Ureter (tissue), 1 donor: ENCODE measurements at regions not wholly inside any gene's neighbourhood (a gene's known extent, or its start where the extent isn't known, plus 50 kb on each side); places are given as distances from the start of the nearest gene placed in this dataset.
"Not testable (repeated sequence)": the region's sequence is repeated elsewhere in the genome, so short reads cannot be mapped to it uniquely, and the experiment has no call there.

ENCODE experiments used
- DNase-seq: peaks from one replicate; pipeline ENCODE4 v3.0.0-alpha.2; 2020; ENCODE audit warnings: low spot score
- donor health status: DM: yes; HTN: yes; CAD: no.

- no peak for DNase-seq
Measured at GRCh38 chr7:13092708-13093005, 405.2 kb downstream of the ARL4A start.

GRCh38 chr7:13093160-13093559, 405.7 kb downstream of the ARL4A start:
- no peak for DNase-seq

- no peak for DNase-seq
Measured at GRCh38 chr7:13097499-13097898, 410.1 kb downstream of the ARL4A start.

- DNase-seq: no peak
Measured at GRCh38 chr7:13098161-13098560, 410.7 kb downstream of the ARL4A start.

- DNase-seq: no peak
Measured at GRCh38 chr7:13099154-13099795, 411.8 kb downstream of the ARL4A start.

- no peak for DNase-seq
Measured at GRCh38 chr7:13104128-13104527, 416.7 kb downstream of the ARL4A start.

- DNase-seq: no peak
Measured at GRCh38 chr7:13105209-13105608, 417.8 kb downstream of the ARL4A start.

- no peak for DNase-seq
Measured at GRCh38 chr7:13106513-13106912, 419.1 kb downstream of the ARL4A start.

- DNase-seq: no peak
Measured at GRCh38 chr7:13107291-13107690, 419.9 kb downstream of the ARL4A start.

- no peak for DNase-seq
Measured at GRCh38 chr7:13108061-13108460, 420.6 kb downstream of the ARL4A start.

- no peak for DNase-seq
Measured at GRCh38 chr7:13109201-13109600, 421.8 kb downstream of the ARL4A start.

GRCh38 chr7:13110107-13110506, 422.7 kb downstream of the ARL4A start:
- DNase-seq: no peak

GRCh38 chr7:13111230-13111629, 423.8 kb downstream of the ARL4A start:
- no peak for DNase-seq

GRCh38 chr7:13114240-13114639, 426.8 kb downstream of the ARL4A start:
- DNase-seq: not testable (repeated sequence)

- DNase-seq: no peak
Measured at GRCh38 chr7:13115157-13115772, 427.8 kb downstream of the ARL4A start.

GRCh38 chr7:13115855-13116254, 428.4 kb downstream of the ARL4A start:
- no peak for DNase-seq

GRCh38 chr7:13117103-13117502, 429.7 kb downstream of the ARL4A start:
- DNase-seq: no peak

- no peak for DNase-seq
Measured at GRCh38 chr7:13117592-13117991, 430.2 kb downstream of the ARL4A start.

GRCh38 chr7:13124629-13125028, 437.2 kb downstream of the ARL4A start:
- not testable (repeated sequence) for DNase-seq

GRCh38 chr7:13126347-13126746, 438.9 kb downstream of the ARL4A start:
- no peak for DNase-seq

GRCh38 chr7:13130321-13130720, 442.9 kb downstream of the ARL4A start:
- no peak for DNase-seq

- DNase-seq: not testable (repeated sequence)
Measured at GRCh38 chr7:13130906-13131305, 443.5 kb downstream of the ARL4A start.

- DNase-seq: no peak
Measured at GRCh38 chr7:13132314-13132713, 444.9 kb downstream of the ARL4A start.

GRCh38 chr7:13136345-13136744, 448.9 kb downstream of the ARL4A start:
- DNase-seq: not testable (repeated sequence)
